B cell (primary cell): ENCODE measurements at regions not wholly inside any gene's neighbourhood (a gene's known extent, or its start where the extent isn't known, plus 50 kb on each side); places are given as distances from the start of the nearest gene placed in this dataset.

Experiments used
- ATAC-seq: fragments of 200-7000 bp; cut with Tn5 transposase; one replicate; pipeline ENCODE4 v1.10.0; 2021; ENCODE audit warnings: low read depth, mild to moderate bottlenecking, moderate number of reproducible peaks, moderate library complexity
- CTCF ChIA-PET: fragments of 350-600 bp; sonication (Branson Sonifier 250); formaldehyde crosslinking; loops from one replicate; lab custom pipeline; 2021; ENCODE audit warnings: antibody characterized with exemption, inconsistent platforms; lab: Charles Lee
- POLR2A ChIA-PET: fragments of 350-600 bp; sonication (Branson Sonifier 250); formaldehyde crosslinking; loops from one replicate; lab custom pipeline; 2021; ENCODE audit warnings: antibody characterized with exemption; lab: Charles Lee
- DNase-seq: peaks from one replicate; pipeline ENCODE4 v3.0.0; 2013
- H2AFZ ChIP-seq: 2 replicates; pipeline ENCODE4 v1.6.1; 2012; ENCODE audit warnings: mild to moderate bottlenecking, low read depth, low read length; ENCODE audit not compliant: insufficient read depth, poor library complexity, severe bottlenecking
- H3K27ac ChIP-seq, 2 donors: 1 replicate in 1 of 2; 2 replicates in 1 of 2; pipeline ENCODE4 v1.5.1; 2012 to 2013; ENCODE audit warnings: low read length in 2 of 2, mild to moderate bottlenecking in 2 of 2, moderate library complexity in 1 of 2
- H3K27me3 ChIP-seq, 4 experiments: fragments of 200-600 bp in 1 of 4; sonication (generic) in 1 of 4; replicated peaks in 1 of 4; 1 replicate in 2 of 4; 2 replicates in 2 of 4; pipeline versions ENCODE4 v1.6.1 to v1.7.0; 2013 to 2016; ENCODE audit warnings: low read length in 3 of 4, mild to moderate bottlenecking in 2 of 4, mixed read lengths in 1 of 4, moderate library complexity in 1 of 4; ENCODE audit not compliant: insufficient read depth in 4 of 4, control insufficient read depth in 3 of 4; ENCODE audit errors: control extremely low read depth in 1 of 4
- H3K36me3 ChIP-seq, 2 experiments: replicated peaks in 1 of 2; 1 replicate in 1 of 2; 2 replicates in 1 of 2; pipeline versions ENCODE4 v1.6.1 to v1.7.1; 2013; ENCODE audit warnings: low read length in 1 of 2; ENCODE audit not compliant: insufficient read depth in 2 of 2, control insufficient read depth in 1 of 2; ENCODE audit errors: control extremely low read depth in 1 of 2, extremely low read depth in 1 of 2
- H3K4me1 ChIP-seq, 2 donors: fragments of 200-600 bp in 1 of 2; sonication (generic) in 1 of 2; 1 replicate in 1 of 2; 2 replicates in 1 of 2; pipeline versions ENCODE4 v1.5.1 to v1.6.1; 2013 to 2017; ENCODE audit warnings: low read length in 2 of 2; ENCODE audit not compliant: control insufficient read depth in 2 of 2, insufficient read depth in 2 of 2
- H3K4me2 ChIP-seq: replicated peaks from 2 replicates; pipeline ENCODE3; 2012; ENCODE audit warnings: mild to moderate bottlenecking, low read depth, low read length; ENCODE audit not compliant: poor library complexity, severe bottlenecking
- H3K4me3 ChIP-seq, 5 experiments: fragments of 200-600 bp in 1 of 5; sonication (generic) in 1 of 5; 1 replicate in 3 of 5; 2 replicates in 2 of 5; pipeline versions ENCODE4 v1.5.1 to v1.7.0; 2011 to 2016; ENCODE audit warnings: low read length in 4 of 5, mild to moderate bottlenecking in 4 of 5, low read depth in 2 of 5, control low read depth in 1 of 5, moderate library complexity in 1 of 5; ENCODE audit not compliant: insufficient read depth in 1 of 5; ENCODE audit errors: control extremely low read depth in 1 of 5, extremely low read depth in 1 of 5
- H3K79me2 ChIP-seq: fragments of 200-600 bp; sonication (generic); one replicate; pipeline ENCODE4 v1.6.0; 2016; ENCODE audit warnings: low read length; ENCODE audit not compliant: control insufficient read depth, insufficient read depth
- H3K9ac ChIP-seq: fragments of 200-600 bp; sonication (generic); 2 replicates; pipeline ENCODE4 v1.6.1; 2017; ENCODE audit warnings: mild to moderate bottlenecking, low read length, moderate library complexity
- H3K9me3 ChIP-seq, 3 donors: one replicate each; pipeline versions ENCODE4 v1.6.1 to v1.7.1; 2013; ENCODE audit warnings: low read length in 2 of 3; ENCODE audit not compliant: control insufficient read depth in 2 of 3, insufficient read depth in 1 of 3; ENCODE audit errors: control extremely low read depth in 1 of 3
- H4K20me1 ChIP-seq: 2 replicates; pipeline ENCODE4 v1.6.0; 2012; ENCODE audit warnings: mild to moderate bottlenecking, low read length; ENCODE audit not compliant: insufficient read depth, control insufficient read depth, poor library complexity, severe bottlenecking
- H3K27ac Mint-ChIP-seq: one replicate; pipeline ENCODE4 v1.8.0; 2021; ENCODE audit warnings: mixed read lengths
- H3K27me3 Mint-ChIP-seq: one replicate; pipeline ENCODE4 v1.8.0; 2021; ENCODE audit warnings: mixed read lengths
- H3K4me1 Mint-ChIP-seq: one replicate; pipeline ENCODE4 v1.8.0; 2021; ENCODE audit warnings: mixed read lengths
- H3K4me3 Mint-ChIP-seq: one replicate; pipeline ENCODE4 v1.8.0; 2021; ENCODE audit warnings: mixed read lengths
- H3K9me3 Mint-ChIP-seq: one replicate; pipeline ENCODE4 v1.8.0; 2022; ENCODE audit warnings: mixed read lengths; ENCODE audit not compliant: insufficient read depth
- EZH2 ChIP-seq: IDR thresholded peaks from 2 replicates; pipeline ENCODE4 v1.6.1; 2012; ENCODE audit warnings: borderline replicate concordance, low read depth, mild to moderate bottlenecking, moderate library complexity, low read length; ENCODE audit not compliant: insufficient read depth, poor library complexity, severe bottlenecking
- WGBS: methylation state at CpG from one replicate; pipeline ENCODE4 v1.1.5; 2013; ENCODE audit warnings: missing lambda C conversion rate; ENCODE audit not compliant: insufficient coverage; 5-methylcytosine and 5-hydroxymethylcytosine counted together
- intact Hi-C: fragments of 100-400 bp; cut with micrococcal nuclease; formaldehyde crosslinking; loops from one replicate; pipeline ENCODE4 v1.10.0; 2022
- TF ChIP-seq, protein P1 (sequence below): fragments of 200-600 bp; IDR thresholded peaks from one replicate; pipeline ENCODE4 v1.8.0; 2022; ENCODE audit warnings: antibody characterized with exemption, mild to moderate bottlenecking

DNA sequence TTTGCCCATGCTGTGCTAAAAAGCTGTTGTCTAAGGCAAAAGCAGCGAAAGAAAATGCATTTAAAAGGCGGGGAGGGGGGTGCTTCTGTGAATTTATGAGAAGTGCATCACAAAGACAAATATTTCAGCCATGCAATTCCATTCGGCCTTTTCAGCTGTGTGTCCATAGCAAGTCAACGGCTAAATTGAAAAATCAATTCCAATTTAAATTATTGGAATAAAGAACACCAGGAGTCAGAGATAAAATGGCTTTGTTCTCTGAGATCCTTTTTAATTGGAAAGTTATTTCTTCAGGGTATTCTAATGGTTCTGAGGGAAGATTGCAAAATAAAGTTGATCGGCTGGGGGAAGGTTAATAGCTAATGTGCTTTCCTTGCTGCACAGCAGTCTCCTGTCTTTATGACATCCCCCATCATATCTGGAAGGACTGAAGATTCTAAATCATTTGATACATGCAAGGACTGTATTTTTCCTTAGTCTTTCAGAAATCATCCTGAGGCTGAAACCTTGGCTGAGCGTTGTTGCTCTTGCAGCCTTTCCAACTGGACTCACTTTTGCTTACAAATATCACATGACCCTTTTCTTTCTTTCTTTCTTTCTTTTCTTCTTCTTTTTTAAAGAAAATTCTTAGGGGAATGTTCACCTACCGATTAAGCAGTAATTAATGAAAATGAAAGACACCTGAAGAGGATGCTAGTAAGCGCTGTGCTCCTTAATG, 647.1 kb downstream of the DACH1 start:
- Mint-ChIP-seq H3K4me3 (no peak overlapping the region), H3K4me1 (no peaks in the 10 kb centered on the region), H3K27ac (no peak overlapping the region), H3K9me3 (no peaks in the 10 kb centered on the region), H3K27me3 (no peaks in the 10 kb centered on the region)
- H3K4me3 ChIP-seq, result no peak overlapping the region
- TF ChIP-seq EZH2, result no peak
- TF ChIP-seq, protein P1, sequence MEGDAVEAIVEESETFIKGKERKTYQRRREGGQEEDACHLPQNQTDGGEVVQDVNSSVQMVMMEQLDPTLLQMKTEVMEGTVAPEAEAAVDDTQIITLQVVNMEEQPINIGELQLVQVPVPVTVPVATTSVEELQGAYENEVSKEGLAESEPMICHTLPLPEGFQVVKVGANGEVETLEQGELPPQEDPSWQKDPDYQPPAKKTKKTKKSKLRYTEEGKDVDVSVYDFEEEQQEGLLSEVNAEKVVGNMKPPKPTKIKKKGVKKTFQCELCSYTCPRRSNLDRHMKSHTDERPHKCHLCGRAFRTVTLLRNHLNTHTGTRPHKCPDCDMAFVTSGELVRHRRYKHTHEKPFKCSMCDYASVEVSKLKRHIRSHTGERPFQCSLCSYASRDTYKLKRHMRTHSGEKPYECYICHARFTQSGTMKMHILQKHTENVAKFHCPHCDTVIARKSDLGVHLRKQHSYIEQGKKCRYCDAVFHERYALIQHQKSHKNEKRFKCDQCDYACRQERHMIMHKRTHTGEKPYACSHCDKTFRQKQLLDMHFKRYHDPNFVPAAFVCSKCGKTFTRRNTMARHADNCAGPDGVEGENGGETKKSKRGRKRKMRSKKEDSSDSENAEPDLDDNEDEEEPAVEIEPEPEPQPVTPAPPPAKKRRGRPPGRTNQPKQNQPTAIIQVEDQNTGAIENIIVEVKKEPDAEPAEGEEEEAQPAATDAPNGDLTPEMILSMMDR, result no peak
- CTCF ChIA-PET, result no interaction called here
- DNase-seq (no peak), ATAC-seq (no peak)
- no peaks in the 10 kb centered on the region for H3K27me3 ChIP-seq
- H3K36me3 ChIP-seq, result no peaks in the 10 kb centered on the region
- POLR2A ChIA-PET, result no interaction called here
- 93% methylated on average over 3 of the region's 8 CpGs for WGBS
- no peaks in the 10 kb centered on the region for H3K79me2 ChIP-seq
- H4K20me1 ChIP-seq, result no peaks in the 10 kb centered on the region
- H3K4me1 ChIP-seq, result no peaks in the 10 kb centered on the region
- H3K9me3 ChIP-seq, result peaks cover 0 to 1% (median 0%) of the 10 kb centered on the region in 3 donors
- no peak overlapping the region for H2AFZ ChIP-seq
- H3K9ac ChIP-seq, result no peak overlapping the region
- H3K4me2 ChIP-seq, result no peak overlapping the region
- no peak overlapping the region for H3K27ac ChIP-seq
- intact Hi-C loops, result no loop called here

DNA sequence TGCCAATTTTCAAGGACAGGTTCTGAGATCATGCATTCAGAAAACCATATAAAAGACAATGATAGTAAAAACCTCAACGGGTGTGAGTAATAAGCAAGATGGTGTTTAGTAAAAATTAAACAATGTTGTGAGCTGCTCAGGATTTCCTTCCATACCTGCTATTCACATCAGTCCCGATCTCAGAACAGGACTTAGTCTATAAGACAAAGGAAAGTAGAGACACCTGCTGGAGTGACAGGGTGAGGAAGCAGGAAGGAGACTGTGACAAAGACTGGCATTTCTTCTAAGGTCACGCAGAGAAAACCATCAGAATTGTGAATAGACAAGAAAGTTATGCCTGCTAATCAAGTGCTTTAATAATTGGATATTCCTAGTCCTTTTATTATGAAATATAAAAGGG, 648.0 kb downstream of the DACH1 start:
- no peak overlapping the region for H2AFZ ChIP-seq
- no peaks in the 10 kb centered on the region for H3K36me3 ChIP-seq
- Mint-ChIP-seq H3K4me3 (no peak overlapping the region), H3K4me1 (no peaks in the 10 kb centered on the region), H3K27ac (no peak overlapping the region), H3K27me3 (no peaks in the 10 kb centered on the region), H3K9me3 (no peaks in the 10 kb centered on the region)
- H3K27me3 ChIP-seq, result no peaks in the 10 kb centered on the region
- H3K27ac ChIP-seq, result no peak overlapping the region
- TF ChIP-seq EZH2, result no peak
- TF ChIP-seq, protein P1, result no peak
- ATAC-seq, result no peak
- intact Hi-C loops, result no loop called here
- no peak overlapping the region for H3K9ac ChIP-seq
- H3K4me1 ChIP-seq, result no peaks in the 10 kb centered on the region
- ChIA-PET POLR2A (no interaction called here), CTCF (no interaction called here)
- H3K9me3 ChIP-seq, result peaks cover 0 to 1% (median 0%) of the 10 kb centered on the region in 3 donors
- H3K4me3 ChIP-seq, result no peak overlapping the region
- no peaks in the 10 kb centered on the region for H3K79me2 ChIP-seq
- DNase-seq, result no peak
- WGBS, result no CpG with 5 or more reads among the region's 3 CpGs
- H3K4me2 ChIP-seq, result no peak overlapping the region
- H4K20me1 ChIP-seq, result no peaks in the 10 kb centered on the region
